HepG2 (cell line): ENCODE measurements at regions not wholly inside any gene's neighbourhood (a gene's known extent, or its start where the extent isn't known, plus 50 kb on each side); places are given as distances from the start of the nearest gene placed in this dataset.
A peak's percentile ranks its signal among the peaks of the same experiment; 100 is the strongest.

Source experiments
- ATAC-seq: fragments of 200-7000 bp; cut with Tn5 transposase; 3 replicates; pipeline ENCODE4 v1.9.1; 2020; ENCODE audit warnings: mild to moderate bottlenecking, moderate library complexity
- BruUV-seq: library from RNA; stranded (reverse); fragments of 400-500 nt; replicated peaks from 2 replicates; lab custom pipeline; 2021; lab: Mats Ljungman, UMichigan
- CTCF ChIA-PET: fragments of 300-600 bp; formaldehyde crosslinking; extraction: SDS; loops from one replicate; lab custom pipeline; 2021; ENCODE audit warnings: low total read pairs, inconsistent platforms, low intra/inter-chr PET ratio; lab: Yijun Ruan, JAX
- POLR2A ChIA-PET: fragments of 350-600 bp; sonication (Branson Sonifier 250); formaldehyde crosslinking; loops from one replicate; lab custom pipeline; 2020; ENCODE audit warnings: antibody characterized with exemption, inconsistent platforms; lab: Yijun Ruan, JAX
- DNase-seq: peaks from one replicate; pipeline ENCODE4 v3.0.0-alpha.2; 2015; ENCODE audit warnings: low spot score
- FAIRE-seq: peaks from 3 replicates; lab custom pipeline; 2011; peaks lifted over from hg19 to GRCh38; lab: Jason Lieb, UNC
- H2AFZ ChIP-seq: one replicate; pipeline ENCODE4 v1.6.1; 2011; ENCODE audit warnings: low read length, inconsistent platforms
- H3K27ac ChIP-seq: fragments of 300-600 bp; 3 replicates; pipeline ENCODE4 v1.8.0; 2011; ENCODE audit warnings: mixed run types, mild to moderate bottlenecking, mixed read lengths, low read length, inconsistent platforms; ENCODE audit not compliant: insufficient read depth; ENCODE audit errors: extremely low read length
- H3K27me3 ChIP-seq, 2 experiments: fragments of 200-600 bp in 1 of 2; 2 replicates in 1 of 2; 3 replicates in 1 of 2; pipeline versions ENCODE4 v1.6.0 to v1.8.0; 2011; ENCODE audit warnings: low read length in 2 of 2, mild to moderate bottlenecking in 2 of 2, moderate library complexity in 2 of 2, inconsistent platforms in 1 of 2; ENCODE audit not compliant: insufficient read depth in 2 of 2, control insufficient read depth in 1 of 2
- H3K36me3 ChIP-seq, 2 experiments: fragments of 200-600 bp in 1 of 2; replicated peaks in 1 of 2; 2 replicates in 1 of 2; 3 replicates in 1 of 2; pipeline versions ENCODE4 v1.5.1 to v1.8.0; 2011; ENCODE audit warnings: low read length in 2 of 2, inconsistent platforms in 1 of 2; ENCODE audit not compliant: insufficient read depth in 2 of 2, control insufficient read depth in 1 of 2
- H3K4me1 ChIP-seq: 2 replicates; pipeline ENCODE4 v1.5.1; 2012; ENCODE audit warnings: low read length, inconsistent platforms; ENCODE audit not compliant: insufficient read depth
- H3K4me2 ChIP-seq: 2 replicates; pipeline ENCODE4 v1.6.0; 2011; ENCODE audit warnings: low read depth, low read length, inconsistent platforms
- H3K4me3 ChIP-seq, 3 experiments: fragments of 200-600 bp in 1 of 3; sonication (generic), shearing (Covaris generic) in 1 of 3; replicated peaks in 1 of 3; 2 replicates each; pipeline ENCODE4 v1.5.1; 2011 to 2016; ENCODE audit warnings: low read length in 3 of 3, inconsistent platforms in 2 of 3, low read depth in 2 of 3, mild to moderate bottlenecking in 2 of 3, control low read depth in 1 of 3, mixed read lengths in 1 of 3; ENCODE audit not compliant: insufficient read depth in 1 of 3
- H3K79me2 ChIP-seq: one replicate; pipeline ENCODE4 v1.6.1; 2011; ENCODE audit warnings: low read length, inconsistent platforms; ENCODE audit not compliant: insufficient read depth
- H3K9ac ChIP-seq: 2 replicates; pipeline ENCODE4 v1.6.0; 2011; ENCODE audit warnings: mild to moderate bottlenecking, low read depth, low read length, inconsistent platforms; ENCODE audit not compliant: insufficient read depth
- H3K9me3 ChIP-seq: 2 replicates; pipeline ENCODE4 v1.5.1; 2012; ENCODE audit warnings: mild to moderate bottlenecking, low read length
- H4K20me1 ChIP-seq: 2 replicates; pipeline ENCODE4 v1.6.0; 2011; ENCODE audit warnings: inconsistent platforms, mild to moderate bottlenecking, low read length, moderate library complexity; ENCODE audit not compliant: insufficient read depth
- ATF5 ChIP-seq: sonication (generic); formaldehyde crosslinking; IDR thresholded peaks from 2 replicates; pipeline ENCODE4 v1.4.0; 2020; ENCODE audit warnings: mild to moderate bottlenecking, low read depth, missing genetic modification reagents
- GABPA ChIP-seq, 2 experiments: IDR thresholded peaks; 2 replicates each; pipeline ENCODE4 v1.6.1; 2011 to 2016; ENCODE audit warnings: low read depth in 2 of 2, low read length in 1 of 2, missing biosample characterization in 1 of 2, missing genetic modification characterization in 1 of 2
- HCFC1 ChIP-seq: fragments of 150-350 bp; IDR thresholded peaks from 2 replicates; pipeline ENCODE4 v1.6.1; 2014; ENCODE audit warnings: low read depth, low read length
- MAFF ChIP-seq: IDR thresholded peaks from 2 replicates; pipeline ENCODE4 v1.6.1; 2011; ENCODE audit warnings: low read depth, low read length, improper control_type of control experiment
- MAFK ChIP-seq, 2 experiments: IDR thresholded peaks in 1 of 2; conservative IDR thresholded peaks in 1 of 2; 2 replicates each; pipeline ENCODE4 v1.6.1; 2011; ENCODE audit warnings: improper control_type of control experiment in 2 of 2, low read length in 2 of 2
- MXD4 ChIP-seq: IDR thresholded peaks from 2 replicates; pipeline ENCODE4 v1.6.1; 2016; ENCODE audit warnings: mild to moderate bottlenecking, missing biosample characterization, missing genetic modification reagents
- NFATC3 ChIP-seq: sonication (generic); formaldehyde crosslinking; IDR thresholded peaks from 2 replicates; pipeline ENCODE4 v1.5.1; 2020; ENCODE audit warnings: mild to moderate bottlenecking, missing genetic modification reagents
- NFE2L2 ChIP-seq: fragments of 150-350 bp; IDR thresholded peaks from 2 replicates; pipeline ENCODE4 v1.6.1; 2014; ENCODE audit warnings: low read length
- ZKSCAN1 ChIP-seq: fragments of 150-350 bp; IDR thresholded peaks from 2 replicates; pipeline ENCODE4 v1.6.1; 2014; ENCODE audit warnings: low read length
- ZNF331 ChIP-seq: sonication (generic); formaldehyde crosslinking; IDR thresholded peaks from 2 replicates; pipeline ENCODE4 v1.4.0; 2020; ENCODE audit warnings: missing genetic modification reagents
- ZNF510 ChIP-seq: sonication (generic); formaldehyde crosslinking; IDR thresholded peaks from 2 replicates; pipeline ENCODE4 v1.4.0; 2020; ENCODE audit warnings: low read depth, mild to moderate bottlenecking, missing genetic modification reagents
- ZNF674 ChIP-seq: sonication (generic); formaldehyde crosslinking; IDR thresholded peaks from 2 replicates; pipeline ENCODE4 v1.5.0; 2020; ENCODE audit warnings: low read depth, mild to moderate bottlenecking, missing genetic modification reagents
- ZNF678 ChIP-seq: sonication (generic); formaldehyde crosslinking; IDR thresholded peaks from 2 replicates; pipeline ENCODE4 v1.4.0; 2020; ENCODE audit warnings: mild to moderate bottlenecking, missing genetic modification reagents
- WGBS: methylation state at CpG from one replicate; pipeline ENCODE4 v1.1.6; 2017; ENCODE audit warnings: low lambda C conversion rate; 5-methylcytosine and 5-hydroxymethylcytosine counted together
- in situ Hi-C: cut with HindIII; loops from 2 replicates; pipeline ENCODE4 v1.10.0; 2017; ENCODE audit warnings: low pct_unique_long_range_greater_than_20kb; ENCODE audit not compliant: extremely low pct_ligation_motif_present
- intact Hi-C: fragments of 100-400 bp; cut with micrococcal nuclease; formaldehyde crosslinking; loops from one replicate; pipeline ENCODE4 v1.10.0; 2022; ENCODE audit not compliant: unreplicated experiment
- TF ChIP-seq, protein P1 (sequence below), 2 experiments: sonication (generic) in 1 of 2; formaldehyde crosslinking in 1 of 2; IDR thresholded peaks; 2 replicates each; pipeline versions ENCODE4 v1.6.1 to v1.9.0; 2014 to 2022; ENCODE audit warnings: antibody characterized with exemption in 1 of 2, borderline replicate concordance in 1 of 2, inconsistent platforms in 1 of 2, low read depth in 1 of 2, missing genetic modification reagents in 1 of 2

DNA sequence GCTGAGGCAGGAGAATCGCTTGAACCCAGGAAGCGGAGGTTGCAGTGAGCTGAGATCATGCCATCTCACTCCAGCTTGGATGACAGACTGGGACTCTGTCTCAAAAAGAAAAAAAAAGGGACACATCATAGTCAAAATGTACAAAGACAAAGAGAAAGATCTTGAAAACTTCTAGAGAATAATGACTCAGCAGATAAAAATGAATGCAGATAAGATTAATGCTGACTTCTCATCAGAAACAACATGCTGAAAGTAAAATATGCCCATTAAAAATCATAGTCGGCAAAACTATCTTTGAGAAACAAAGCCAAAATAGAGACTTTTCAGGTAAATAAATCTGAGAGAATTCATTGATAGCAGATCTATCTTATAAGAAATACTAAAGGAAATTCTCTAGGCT lies 271.1 kb upstream of the GPR149 start:
- POLR2A ChIA-PET = no interaction called here
- ATAC-seq (no peak), DNase-seq (no peak), FAIRE-seq (no peak)
- Histone ChIP-seq H3K79me2 (no peaks in the 10 kb centered on the region), H3K4me2 (no peak overlapping the region), H3K9me3 (no peaks in the 10 kb centered on the region), H4K20me1 (no peaks in the 10 kb centered on the region), H3K27ac (no peak overlapping the region), H3K4me1 (no peaks in the 10 kb centered on the region), H3K27me3 (no peaks in the 10 kb centered on the region), H3K9ac (no peak overlapping the region), H3K4me3 (no peak overlapping the region), H3K36me3 (no peaks in the 10 kb centered on the region), H2AFZ (no peak overlapping the region)
- WGBS = 14% methylated on average over 3 of the region's 3 CpGs
- intact Hi-C loops = no loop called here
- in situ Hi-C loops = no loop called here
- BruUV-seq = no TSS peak
- TF ChIP-seq NFE2L2 = peak; percentile 69
- peak; percentile 66 for TF ChIP-seq MAFF
- no peak for TF ChIP-seq ZNF331
- TF ChIP-seq MAFK (conservative IDR thresholded peaks at IDR 0.05 in 1 of 2, IDR thresholded peaks at IDR 0.05 in 1 of 2; ENCODE audit: low read length in 2 of 2) = peak; percentile 42 to 83; a peak in 3 of 4 replicates
- TF ChIP-seq HCFC1 = no peak
- CTCF ChIA-PET = no interaction called here

- no peak overlapping the region for H3K9ac ChIP-seq
- DNase-seq (no peak), FAIRE-seq (no peak), ATAC-seq (no peak)
- H3K36me3 ChIP-seq = no peaks in the 10 kb centered on the region
- H3K79me2 ChIP-seq = no peaks in the 10 kb centered on the region
- CTCF ChIA-PET = no interaction called here
- in situ Hi-C loops (no loop called here), intact Hi-C loops (no loop called here)
- no peak overlapping the region for H3K4me3 ChIP-seq
- no peaks in the 10 kb centered on the region for H3K4me1 ChIP-seq
- no peak overlapping the region for H3K4me2 ChIP-seq
- POLR2A ChIA-PET = no interaction called here
- H3K27ac ChIP-seq = no peak overlapping the region
- BruUV-seq = no TSS peak
- no peaks in the 10 kb centered on the region for H4K20me1 ChIP-seq
- H3K27me3 ChIP-seq = no peaks in the 10 kb centered on the region
- H2AFZ ChIP-seq = no peak overlapping the region
- no peaks in the 10 kb centered on the region for H3K9me3 ChIP-seq
- TF ChIP-seq, protein P1, sequence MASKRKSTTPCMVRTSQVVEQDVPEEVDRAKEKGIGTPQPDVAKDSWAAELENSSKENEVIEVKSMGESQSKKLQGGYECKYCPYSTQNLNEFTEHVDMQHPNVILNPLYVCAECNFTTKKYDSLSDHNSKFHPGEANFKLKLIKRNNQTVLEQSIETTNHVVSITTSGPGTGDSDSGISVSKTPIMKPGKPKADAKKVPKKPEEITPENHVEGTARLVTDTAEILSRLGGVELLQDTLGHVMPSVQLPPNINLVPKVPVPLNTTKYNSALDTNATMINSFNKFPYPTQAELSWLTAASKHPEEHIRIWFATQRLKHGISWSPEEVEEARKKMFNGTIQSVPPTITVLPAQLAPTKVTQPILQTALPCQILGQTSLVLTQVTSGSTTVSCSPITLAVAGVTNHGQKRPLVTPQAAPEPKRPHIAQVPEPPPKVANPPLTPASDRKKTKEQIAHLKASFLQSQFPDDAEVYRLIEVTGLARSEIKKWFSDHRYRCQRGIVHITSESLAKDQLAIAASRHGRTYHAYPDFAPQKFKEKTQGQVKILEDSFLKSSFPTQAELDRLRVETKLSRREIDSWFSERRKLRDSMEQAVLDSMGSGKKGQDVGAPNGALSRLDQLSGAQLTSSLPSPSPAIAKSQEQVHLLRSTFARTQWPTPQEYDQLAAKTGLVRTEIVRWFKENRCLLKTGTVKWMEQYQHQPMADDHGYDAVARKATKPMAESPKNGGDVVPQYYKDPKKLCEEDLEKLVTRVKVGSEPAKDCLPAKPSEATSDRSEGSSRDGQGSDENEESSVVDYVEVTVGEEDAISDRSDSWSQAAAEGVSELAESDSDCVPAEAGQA (IDR thresholded peaks at IDR 0.05; ENCODE audit: low read depth) = no peak
- TF ChIP-seq, protein P1 (CRISPR knock-in tag; IDR thresholded peaks at IDR 0.05; ENCODE audit: borderline replicate concordance) = no peak
- TF ChIP-seq ZNF674 (CRISPR knock-in tag) (no peak), ZNF510 (CRISPR knock-in tag) (no peak), MXD4 (CRISPR knock-in tag) (no peak), ZNF678 (CRISPR knock-in tag) (no peak), ZKSCAN1 (no peak), GABPA (IDR thresholded peaks at IDR 0.05; ENCODE audit: low read depth, low read length) (no peak), GABPA (CRISPR knock-in tag; IDR thresholded peaks at IDR 0.05; ENCODE audit: low read depth) (no peak), NFATC3 (CRISPR knock-in tag) (no peak), ATF5 (no peak), MAFF (no peak)
Observed at GRCh38 chr3:154690413-154690812, 260.4 kb upstream of the GPR149 start.
